CD4-positive, alpha-beta T cell treated with Interleukin-2 at 100 ng/mL for 4 hours (primary cell): ENCODE measurements at regions not wholly inside any gene's neighbourhood (a gene's known extent, or its start where the extent isn't known, plus 50 kb on each side); places are given as distances from the start of the nearest gene placed in this dataset.
"Not testable (repeated sequence)": the region's sequence is repeated elsewhere in the genome, so short reads cannot be mapped to it uniquely, and the experiment has no call there.

Experiments used
- DNase-seq: peaks from one replicate; pipeline ENCODE4 v3.0.0-alpha.2; 2020; ENCODE audit warnings: low spot score

GRCh38 chr13:50599046-50599445 lies 244.4 kb downstream of the DLEU7 start:
- DNase-seq: no peak

GRCh38 chr13:50599927-50600326 lies 243.6 kb downstream of the DLEU7 start:
- no peak for DNase-seq

GRCh38 chr13:50608370-50608769 lies 235.1 kb downstream of the DLEU7 start:
- DNase-seq: no peak

- DNase-seq: no peak
Observed at GRCh38 chr13:50609011-50609410, 234.5 kb downstream of the DLEU7 start.

- no peak for DNase-seq
Observed at GRCh38 chr13:50610238-50610637, 233.3 kb downstream of the DLEU7 start.

- no peak for DNase-seq
Observed at GRCh38 chr13:50611117-50611781, 232.2 kb downstream of the DLEU7 start.

GRCh38 chr13:50612717-50613116 lies 230.8 kb downstream of the DLEU7 start:
- no peak for DNase-seq

DNA sequence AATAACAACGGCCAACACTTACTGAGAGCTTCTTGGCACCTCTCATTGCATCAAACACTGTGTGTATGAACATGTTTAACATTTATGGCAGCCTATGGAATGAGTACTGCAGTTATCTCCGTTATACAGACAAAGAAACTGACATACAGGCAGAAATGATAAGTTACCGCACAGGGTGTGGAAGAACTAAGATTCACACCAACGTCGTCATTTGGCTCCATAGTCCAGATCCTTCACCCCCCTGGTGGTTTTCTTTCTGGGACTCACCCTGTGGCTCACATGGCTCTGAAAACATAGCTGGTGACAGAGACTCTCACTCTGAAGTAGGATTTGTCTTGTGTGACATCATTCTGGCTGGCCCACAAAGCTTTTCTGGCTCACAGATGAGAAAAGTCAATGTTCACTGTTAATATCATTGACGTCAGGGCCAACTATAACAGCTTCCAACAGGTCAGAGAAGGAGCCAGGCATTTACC lies 230.1 kb downstream of the DLEU7 start:
- no peak for DNase-seq

DNA sequence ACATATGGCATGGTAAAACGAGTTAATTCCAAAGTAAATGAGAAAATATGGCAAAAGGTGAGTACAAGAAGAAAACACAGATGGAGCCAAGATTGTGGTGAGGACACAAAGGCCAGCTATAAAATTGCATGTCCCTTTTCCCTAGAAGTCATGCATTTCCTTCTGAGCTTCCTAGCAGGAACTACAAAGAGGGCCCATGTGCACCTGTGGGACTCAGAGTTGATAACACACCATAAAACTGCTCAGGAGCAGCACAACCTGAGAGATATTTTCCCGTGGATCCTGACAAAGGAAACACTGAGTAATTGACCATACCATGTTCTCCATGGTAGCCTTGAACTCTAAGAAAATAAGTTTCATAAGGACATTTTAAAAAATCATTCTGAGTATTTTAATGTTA lies 228.3 kb downstream of the DLEU7 start:
- no peak for DNase-seq

- no peak for DNase-seq
Observed at GRCh38 chr13:50616101-50616500, 227.4 kb downstream of the DLEU7 start.

- no peak for DNase-seq
Observed at GRCh38 chr13:50617134-50617721, 226.3 kb downstream of the DLEU7 start.

DNA sequence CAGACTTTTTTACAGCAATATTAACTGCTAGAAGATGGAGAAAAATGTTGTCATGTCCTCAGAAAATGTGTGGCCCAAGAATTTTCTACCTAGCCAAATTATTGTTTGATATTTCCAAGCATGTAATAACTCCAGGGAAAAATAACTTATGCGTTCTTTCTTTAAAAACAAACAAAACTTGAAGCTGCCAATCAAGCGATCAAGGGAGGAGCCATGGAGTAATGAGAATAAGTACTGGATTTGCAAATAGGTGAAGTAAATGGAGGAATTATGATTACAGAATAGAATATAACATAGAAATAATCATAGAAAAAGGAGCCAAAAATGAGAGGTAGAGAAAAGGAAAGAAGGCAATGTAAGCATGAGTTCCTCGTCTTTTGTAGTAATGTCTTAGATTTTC lies 225.3 kb downstream of the DLEU7 start:
- DNase-seq: no peak

DNA sequence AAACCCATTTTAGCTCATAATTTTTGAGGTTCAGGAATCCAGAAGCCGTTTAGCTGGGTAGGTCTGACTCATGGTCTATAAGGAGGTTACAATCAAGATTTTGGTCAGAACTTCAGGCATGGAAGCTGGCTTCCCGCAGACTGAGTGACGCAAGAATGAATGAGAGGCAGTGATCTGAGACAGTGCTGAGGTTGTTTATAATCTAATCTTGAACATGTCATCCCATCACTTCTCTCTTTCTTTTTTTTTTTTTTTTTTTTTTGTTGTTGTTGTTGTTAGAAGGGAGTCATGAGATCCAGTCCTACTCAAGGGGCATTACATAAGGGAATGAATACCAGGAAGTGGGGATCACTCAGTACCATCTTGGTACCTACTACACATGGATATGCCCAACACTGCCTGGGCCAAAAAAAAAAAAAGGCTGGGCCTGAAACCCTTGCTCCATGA lies 217.4 kb downstream of the DLEU7 start:
- no peak for DNase-seq

GRCh38 chr13:50627111-50627510 lies 216.4 kb downstream of the DLEU7 start:
- DNase-seq: no peak

- not testable (repeated sequence) for DNase-seq
Observed at GRCh38 chr13:50628512-50628911, 215.0 kb downstream of the DLEU7 start.

GRCh38 chr13:50629497-50629896 lies 214.0 kb downstream of the DLEU7 start:
- no peak for DNase-seq

GRCh38 chr13:50629966-50630365 lies 213.5 kb downstream of the DLEU7 start:
- no peak for DNase-seq

DNA sequence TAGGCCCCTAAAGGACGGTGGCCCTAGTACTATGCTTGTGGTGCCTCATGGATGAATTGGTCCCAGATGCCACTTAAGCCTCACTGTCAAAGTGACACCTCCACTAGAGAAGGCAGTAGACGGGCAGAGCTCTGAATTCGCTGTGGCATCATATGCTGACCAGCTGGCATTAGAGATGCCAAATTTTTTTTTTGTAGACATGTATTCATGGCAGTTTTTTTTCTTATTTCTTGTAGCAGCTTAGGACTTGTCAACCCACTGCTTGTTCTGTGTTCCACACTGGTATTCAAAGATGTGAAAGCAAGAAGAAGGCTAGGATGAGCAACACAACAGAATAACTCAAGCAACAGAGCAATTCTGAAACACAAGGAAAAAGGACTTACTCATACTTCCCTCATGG lies 212.5 kb downstream of the DLEU7 start:
- no peak for DNase-seq

GRCh38 chr13:50634339-50634738 lies 209.2 kb downstream of the DLEU7 start:
- no peak for DNase-seq

DNA sequence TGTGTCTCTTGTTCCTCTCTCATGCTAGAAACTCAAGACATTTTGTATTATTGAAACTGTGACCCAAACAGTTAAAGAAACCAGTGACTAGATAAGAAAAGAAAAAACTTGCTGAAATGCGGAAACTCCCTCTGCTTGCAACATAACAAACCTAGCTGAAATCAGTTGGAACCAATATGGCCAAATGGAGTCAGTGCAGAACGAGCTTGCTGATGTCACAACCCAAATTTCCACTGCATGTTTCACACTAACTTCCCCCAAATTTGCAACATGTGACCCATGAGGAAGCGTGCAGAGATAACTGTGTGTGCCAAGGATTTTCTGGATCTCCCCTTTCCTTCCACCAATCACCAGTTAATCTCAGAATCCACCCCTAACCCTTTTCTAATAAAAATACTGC lies 208.0 kb downstream of the DLEU7 start:
- DNase-seq: no peak

- DNase-seq: no peak
Observed at GRCh38 chr13:50636007-50636704, 207.3 kb downstream of the DLEU7 start.

DNA sequence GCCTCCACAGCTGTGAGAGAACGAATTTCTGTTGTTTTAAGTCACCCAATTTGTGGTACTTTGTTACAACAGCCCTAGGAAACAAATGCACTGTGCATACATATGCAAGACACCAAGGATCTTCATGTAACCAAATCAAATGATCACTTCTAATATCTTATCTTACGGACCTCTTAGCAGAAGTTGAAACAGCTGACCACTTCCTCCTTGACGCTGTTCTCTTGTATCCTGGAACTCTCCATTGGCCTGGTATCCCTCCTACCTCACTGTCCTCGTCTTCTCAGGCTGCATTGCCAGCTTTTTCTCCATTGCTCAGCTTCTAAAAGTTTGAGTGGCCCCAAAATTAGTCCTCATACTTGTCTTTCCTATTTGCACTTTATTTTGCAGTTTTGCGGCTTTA lies 200.4 kb downstream of the DLEU7 start:
- DNase-seq: no peak
